CD8-positive, alpha-beta memory T cell (primary cell): ENCODE measurements at regions not wholly inside any gene's neighbourhood (a gene's known extent, or its start where the extent isn't known, plus 50 kb on each side); places are given as distances from the start of the nearest gene placed in this dataset.

Source experiments
- CTCF ChIA-PET: fragments of 350-600 bp; sonication (Branson Sonifier 250); formaldehyde crosslinking; loops from one replicate; lab custom pipeline; 2021; ENCODE audit warnings: antibody characterized with exemption; lab: Charles Lee
- POLR2A ChIA-PET: fragments of 350-600 bp; sonication (Branson Sonifier 250); formaldehyde crosslinking; loops from one replicate; lab custom pipeline; 2021; ENCODE audit warnings: antibody characterized with exemption; lab: Charles Lee
- DNase-seq, 5 donors: peaks; one replicate each; pipeline versions ENCODE4 v3.0.0 to v3.0.0-alpha.2; 2020 to 2022; ENCODE audit warnings: mixed read lengths in 1 of 5
- H3K27ac ChIP-seq: one replicate; pipeline ENCODE4 v1.7.0; 2013; ENCODE audit warnings: low read depth, mild to moderate bottlenecking, low read length, moderate library complexity
- H3K27me3 ChIP-seq: 2 replicates; pipeline ENCODE4 v1.7.0; 2013; ENCODE audit warnings: low read length, mild to moderate bottlenecking; ENCODE audit not compliant: insufficient read depth, poor library complexity, severe bottlenecking
- H3K36me3 ChIP-seq: 2 replicates; pipeline ENCODE4 v1.7.0; 2013; ENCODE audit warnings: mild to moderate bottlenecking, low read length, moderate library complexity; ENCODE audit not compliant: insufficient read depth
- H3K4me1 ChIP-seq: 2 replicates; pipeline ENCODE4 v1.7.0; 2013; ENCODE audit warnings: mild to moderate bottlenecking, low read length, moderate library complexity; ENCODE audit not compliant: insufficient read depth
- H3K4me3 ChIP-seq: 2 replicates; pipeline ENCODE4 v1.7.0; 2013; ENCODE audit warnings: mild to moderate bottlenecking, low read length
- H3K9me3 ChIP-seq: 2 replicates; pipeline ENCODE4 v1.7.0; 2013; ENCODE audit warnings: mild to moderate bottlenecking, low read length
- H3K27ac Mint-ChIP-seq, 8 donors: one replicate each; pipeline ENCODE4 v1.8.0; 2020 to 2021; ENCODE audit warnings: mixed read lengths in 8 of 8, mild to moderate bottlenecking in 6 of 8, inconsistent platforms in 3 of 8, moderate library complexity in 3 of 8
- H3K27me3 Mint-ChIP-seq, 2 donors: one replicate each; pipeline ENCODE4 v1.8.0; 2020 to 2021; ENCODE audit warnings: mixed read lengths in 2 of 2, mild to moderate bottlenecking in 1 of 2, moderate library complexity in 1 of 2
- H3K36me3 Mint-ChIP-seq, 3 donors: one replicate each; pipeline ENCODE4 v1.8.0; 2020 to 2021; ENCODE audit warnings: mixed read lengths in 3 of 3, inconsistent platforms in 1 of 3, mild to moderate bottlenecking in 1 of 3
- H3K4me1 Mint-ChIP-seq, 3 donors: one replicate each; pipeline ENCODE4 v1.8.0; 2020 to 2021; ENCODE audit warnings: mixed read lengths in 3 of 3, inconsistent platforms in 1 of 3, mild to moderate bottlenecking in 1 of 3
- H3K4me3 Mint-ChIP-seq, 7 donors: one replicate each; pipeline ENCODE4 v1.8.0; 2020 to 2021; ENCODE audit warnings: mixed read lengths in 7 of 7, mild to moderate bottlenecking in 6 of 7, moderate library complexity in 4 of 7, inconsistent platforms in 2 of 7
- H3K9me3 Mint-ChIP-seq, 5 donors: one replicate each; pipeline ENCODE4 v1.8.0; 2020 to 2022; ENCODE audit warnings: mixed read lengths in 5 of 5, mild to moderate bottlenecking in 3 of 5, moderate library complexity in 2 of 5, inconsistent platforms in 1 of 5

DNA sequence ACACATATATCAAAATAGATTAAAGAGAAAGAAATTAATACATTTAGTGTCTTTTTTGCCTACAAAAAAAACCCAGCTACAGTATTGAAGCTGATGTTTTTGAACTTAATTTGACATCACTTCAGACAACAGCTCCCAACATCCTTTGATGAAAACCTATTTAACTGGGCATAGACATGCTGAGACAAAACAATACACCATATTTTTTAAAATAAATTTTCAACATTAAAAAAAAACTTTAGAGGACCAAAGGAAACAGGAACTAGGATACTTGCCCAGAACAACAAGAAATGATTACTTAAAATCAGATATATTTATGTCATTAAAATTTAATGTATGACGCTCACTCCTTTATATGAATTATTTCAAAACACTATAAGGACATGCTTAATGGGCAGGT lies 178.1 kb downstream of the MREG start:
- no peak overlapping the region for H3K27ac Mint-ChIP-seq
- no peak for DNase-seq
- POLR2A ChIA-PET, result no interaction called here
- no peak overlapping the region for H3K27ac ChIP-seq
- H3K4me1 Mint-ChIP-seq, result no peaks in the 10 kb centered on the region
- no peaks in the 10 kb centered on the region for H3K36me3 ChIP-seq
- H3K4me3 Mint-ChIP-seq, result no peak overlapping the region
- H3K9me3 Mint-ChIP-seq, result no peaks in the 10 kb centered on the region
- CTCF ChIA-PET, result no interaction called here
- H3K4me3 ChIP-seq, result no peak overlapping the region
- no peaks in the 10 kb centered on the region for H3K9me3 ChIP-seq
- H3K27me3 ChIP-seq, result no peaks in the 10 kb centered on the region
- H3K27me3 Mint-ChIP-seq, result peaks cover 0 to 23% of the 10 kb centered on the region in 2 donors
- no peaks in the 10 kb centered on the region for H3K4me1 ChIP-seq
- H3K36me3 Mint-ChIP-seq, result no peaks in the 10 kb centered on the region

DNA sequence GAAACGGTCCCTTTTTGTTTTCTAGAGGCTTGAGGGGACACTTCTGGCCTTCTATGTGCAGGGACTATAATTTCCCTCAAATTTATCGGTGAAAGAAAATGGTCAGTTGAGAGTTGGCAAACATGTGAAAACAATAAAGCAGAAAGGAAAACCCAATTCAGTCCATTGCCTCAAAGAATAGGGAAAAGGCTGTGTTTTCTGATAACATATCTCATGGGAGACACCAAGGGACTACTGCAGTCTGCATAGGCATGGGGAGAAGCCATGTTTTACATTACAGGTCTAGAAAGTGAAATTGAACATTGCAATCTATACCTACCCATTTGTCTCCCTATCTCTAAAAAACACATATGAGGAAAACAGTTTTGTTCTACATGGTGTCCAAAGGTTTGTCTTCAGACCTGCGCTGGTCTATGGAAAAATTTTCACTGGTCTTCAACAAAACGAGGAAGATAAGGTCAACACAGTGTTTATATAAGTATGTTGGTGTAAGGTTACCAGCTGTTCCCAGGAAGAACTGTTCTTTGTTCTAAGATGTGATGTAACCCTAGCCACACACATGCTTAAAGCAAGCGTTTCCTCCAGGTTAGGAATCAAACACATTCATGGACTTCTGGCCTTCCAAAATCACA lies 179.7 kb downstream of the MREG start:
- Histone ChIP-seq H3K27ac (peak overlapping the region; percentile 6), H3K4me1 (no peaks in the 10 kb centered on the region), H3K36me3 (no peaks in the 10 kb centered on the region), H3K27me3 (no peaks in the 10 kb centered on the region), H3K9me3 (no peaks in the 10 kb centered on the region), H3K4me3 (no peak overlapping the region)
- H3K27ac Mint-ChIP-seq, result no peak overlapping the region
- H3K9me3 Mint-ChIP-seq, result no peaks in the 10 kb centered on the region
- ChIA-PET POLR2A (no interaction called here), CTCF (no interaction called here)
- H3K36me3 Mint-ChIP-seq, result no peaks in the 10 kb centered on the region
- DNase-seq, result no peak
- H3K27me3 Mint-ChIP-seq, result peaks cover 0 to 16% of the 10 kb centered on the region in 2 donors
- H3K4me3 Mint-ChIP-seq, result no peak overlapping the region
- H3K4me1 Mint-ChIP-seq, result no peaks in the 10 kb centered on the region

DNA sequence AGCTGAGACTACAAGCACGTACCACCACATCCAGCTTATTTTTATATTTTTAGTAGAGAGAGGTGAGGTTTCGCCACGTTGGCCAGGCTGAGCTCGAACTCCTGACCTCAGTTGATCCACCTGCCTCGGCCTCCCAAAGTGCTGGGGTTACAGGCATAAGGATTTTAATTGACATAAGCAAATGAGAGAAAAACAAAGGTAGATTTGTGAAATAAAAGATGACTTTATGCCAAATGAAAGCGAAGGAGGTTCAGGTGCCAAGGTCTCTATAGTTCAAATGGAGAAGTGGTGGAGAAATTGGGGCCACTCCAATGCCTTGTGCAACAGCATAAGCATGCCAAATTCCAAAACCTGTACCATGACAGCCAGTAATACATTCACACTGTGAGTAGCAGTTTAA lies 180.6 kb downstream of the MREG start:
- H3K9me3 ChIP-seq, result no peaks in the 10 kb centered on the region
- Mint-ChIP-seq H3K4me3 (no peak overlapping the region), H3K9me3 (no peaks in the 10 kb centered on the region), H3K27ac (peak overlapping the region in 1 of 8 donors; percentile 52), H3K36me3 (no peaks in the 10 kb centered on the region), H3K4me1 (no peaks in the 10 kb centered on the region), H3K27me3 (peaks cover 0 to 16% of the 10 kb centered on the region in 2 donors)
- POLR2A ChIA-PET, result no interaction called here
- no peak overlapping the region for H3K4me3 ChIP-seq
- H3K27ac ChIP-seq, result peak overlapping the region; percentile 6
- H3K36me3 ChIP-seq, result no peaks in the 10 kb centered on the region
- H3K4me1 ChIP-seq, result no peaks in the 10 kb centered on the region
- CTCF ChIA-PET, result no interaction called here
- no peak for DNase-seq
- no peaks in the 10 kb centered on the region for H3K27me3 ChIP-seq

DNA sequence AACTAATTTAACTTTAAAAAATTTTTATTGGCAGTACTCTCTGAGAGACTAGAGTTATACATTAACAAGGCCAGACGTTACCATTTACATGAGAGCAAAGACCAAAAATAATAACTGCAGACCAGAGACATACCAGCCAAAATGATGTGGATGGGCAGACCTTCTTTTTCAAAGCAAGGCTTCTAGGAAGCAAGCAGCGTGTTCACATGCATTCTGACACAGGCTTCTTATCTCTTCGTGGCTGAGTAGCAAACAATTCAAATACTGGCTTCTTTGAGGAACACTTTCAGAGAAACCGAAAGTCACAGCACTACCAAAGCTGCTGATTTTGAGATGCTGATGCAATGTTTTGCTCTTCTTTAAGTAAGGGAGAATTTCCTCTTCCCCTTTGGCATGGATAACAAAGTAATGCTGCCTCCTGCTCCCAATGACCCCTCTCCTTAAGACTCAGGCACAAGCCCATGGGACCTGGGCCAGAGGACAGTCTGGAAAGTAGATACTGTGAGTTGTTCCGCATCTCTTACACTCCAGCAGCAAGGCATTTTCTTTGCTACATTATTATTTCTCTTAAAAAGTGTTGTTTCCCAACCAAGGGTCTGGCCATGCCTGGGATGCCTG lies 181.9 kb downstream of the MREG start:
- ChIA-PET CTCF (no interaction called here), POLR2A (no interaction called here)
- H3K4me3 Mint-ChIP-seq, result no peak overlapping the region
- H3K27ac ChIP-seq, result peak overlapping the region; percentile 14
- no peaks in the 10 kb centered on the region for H3K36me3 Mint-ChIP-seq
- no peaks in the 10 kb centered on the region for H3K9me3 Mint-ChIP-seq
- no peak for DNase-seq
- H3K9me3 ChIP-seq, result no peaks in the 10 kb centered on the region
- H3K4me1 Mint-ChIP-seq, result no peaks in the 10 kb centered on the region
- H3K36me3 ChIP-seq, result no peaks in the 10 kb centered on the region
- no peak overlapping the region for H3K4me3 ChIP-seq
- no peaks in the 10 kb centered on the region for H3K4me1 ChIP-seq
- peaks cover 0 to 9% of the 10 kb centered on the region in 2 donors for H3K27me3 Mint-ChIP-seq
- H3K27ac Mint-ChIP-seq, result no peak overlapping the region
- H3K27me3 ChIP-seq, result no peaks in the 10 kb centered on the region

DNA sequence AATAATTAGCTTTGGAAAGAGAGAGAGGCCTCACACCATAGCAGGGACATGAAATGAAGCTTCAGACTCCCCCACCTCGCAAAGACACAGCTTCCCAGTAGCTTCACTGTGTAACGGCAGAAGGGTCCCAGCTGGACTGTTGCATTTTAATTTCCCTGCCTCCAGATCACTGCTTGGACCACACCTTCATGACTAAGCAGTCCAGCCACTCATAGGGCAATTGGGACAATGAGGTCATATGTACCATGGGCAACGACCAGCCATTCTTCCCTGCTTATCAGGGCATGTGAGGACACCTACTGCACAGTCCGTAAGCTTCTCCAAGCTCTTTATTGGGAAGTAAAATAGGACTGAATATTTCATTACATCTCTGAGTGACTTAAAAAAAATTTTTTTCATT lies 183.0 kb downstream of the MREG start:
- Mint-ChIP-seq H3K27me3 (peaks cover 0 to 3% of the 10 kb centered on the region in 2 donors), H3K4me3 (no peak overlapping the region), H3K36me3 (no peaks in the 10 kb centered on the region), H3K27ac (no peak overlapping the region), H3K4me1 (no peaks in the 10 kb centered on the region), H3K9me3 (no peaks in the 10 kb centered on the region)
- Histone ChIP-seq H3K4me3 (no peak overlapping the region), H3K27ac (no peak overlapping the region), H3K9me3 (no peaks in the 10 kb centered on the region), H3K4me1 (no peaks in the 10 kb centered on the region), H3K27me3 (no peaks in the 10 kb centered on the region), H3K36me3 (no peaks in the 10 kb centered on the region)
- POLR2A ChIA-PET, result no interaction called here
- no peak for DNase-seq
- CTCF ChIA-PET, result no interaction called here

DNA sequence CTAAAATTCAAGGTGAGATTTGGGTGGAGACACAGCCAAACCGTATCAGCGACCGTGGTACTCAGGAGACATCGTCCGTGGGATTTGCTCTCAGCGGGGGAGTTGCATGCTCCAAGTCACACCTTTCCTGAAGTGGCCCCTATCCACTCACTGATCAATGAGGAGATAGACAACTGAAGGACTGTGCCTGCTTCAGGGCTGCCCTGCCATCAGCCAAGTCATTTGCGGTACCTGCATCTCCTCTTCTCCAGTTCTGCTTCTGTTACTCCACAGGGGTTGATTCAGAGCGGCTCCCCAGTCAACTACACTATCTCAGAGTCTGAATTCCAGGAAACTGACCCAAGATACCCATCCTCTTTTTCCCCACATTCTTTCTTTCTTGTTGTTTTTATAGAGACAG lies 184.1 kb downstream of the MREG start:
- ChIA-PET POLR2A (no interaction called here), CTCF (interaction anchor here (1.2 to 1.5 kb wide), 2 partner anchors 246 to 376 kb away, joined by 3 read pairs; no protein-coding TSS in a partner anchor)
- H3K9me3 ChIP-seq, result no peaks in the 10 kb centered on the region

DNA sequence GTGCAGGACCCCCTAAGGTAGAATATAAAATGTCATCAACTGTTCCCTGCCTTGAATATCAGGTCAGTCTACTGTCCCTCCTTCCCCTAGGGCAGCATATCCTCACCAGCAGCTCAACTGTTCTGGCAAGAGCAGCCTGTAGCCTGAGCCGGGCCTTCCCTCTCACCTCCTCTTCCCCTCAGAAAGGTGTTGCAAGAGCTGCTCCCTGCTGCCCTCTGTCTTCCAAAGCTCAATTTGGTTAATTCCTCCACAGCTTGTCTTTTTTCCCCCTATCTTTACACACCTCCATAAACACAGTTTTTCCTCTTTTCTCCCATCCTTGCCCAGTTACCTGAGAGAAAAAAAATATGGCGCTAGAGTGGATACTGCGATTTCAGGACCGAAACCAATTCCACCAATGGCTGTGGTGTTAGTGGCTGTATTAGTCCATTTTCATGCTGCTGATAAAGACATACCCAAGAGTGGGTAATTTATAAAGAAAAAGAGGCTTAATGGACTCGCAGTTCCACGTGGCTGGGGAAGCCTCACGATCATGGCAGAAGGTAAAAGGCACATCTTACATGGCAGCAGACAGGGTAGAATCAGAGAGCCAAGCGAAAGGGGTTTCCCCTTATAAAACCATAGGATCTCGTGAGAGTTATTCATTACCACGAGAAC lies 184.7 kb downstream of the MREG start:
- ChIA-PET POLR2A (no interaction called here), CTCF (interaction anchor here (1.2 to 1.5 kb wide), 3 partner anchors 11 to 375 kb away, joined by 3 to 4 read pairs (median 3); no protein-coding TSS in a partner anchor)
- H3K27me3 ChIP-seq, result no peaks in the 10 kb centered on the region
- H3K4me1 Mint-ChIP-seq, result no peaks in the 10 kb centered on the region
- H3K27ac Mint-ChIP-seq, result no peak overlapping the region
- no peak overlapping the region for H3K4me3 Mint-ChIP-seq
- no peaks in the 10 kb centered on the region for H3K4me1 ChIP-seq
- peak in 4 of 5 donors; percentile 3 to 30 (median 14) for DNase-seq
- no peak overlapping the region for H3K27ac ChIP-seq
- H3K4me3 ChIP-seq, result no peak overlapping the region
- no peaks in the 10 kb centered on the region for H3K36me3 Mint-ChIP-seq
- no peaks in the 10 kb centered on the region for H3K9me3 ChIP-seq
- H3K36me3 ChIP-seq, result no peaks in the 10 kb centered on the region
- no peaks in the 10 kb centered on the region for H3K9me3 Mint-ChIP-seq
- H3K27me3 Mint-ChIP-seq, result peaks cover 2 to 3% of the 10 kb centered on the region in 2 donors

More for the DNA sequence above, 184.1 kb downstream of the MREG start:
- Histone ChIP-seq H3K36me3 (no peaks in the 10 kb centered on the region), H3K27ac (no peak overlapping the region), H3K4me3 (no peak overlapping the region), H3K27me3 (no peaks in the 10 kb centered on the region), H3K4me1 (no peaks in the 10 kb centered on the region)
- DNase-seq, result no peak
- H3K4me3 Mint-ChIP-seq, result no peak overlapping the region
- H3K4me1 Mint-ChIP-seq, result no peaks in the 10 kb centered on the region
- peaks cover 2 to 3% of the 10 kb centered on the region in 2 donors for H3K27me3 Mint-ChIP-seq
- no peaks in the 10 kb centered on the region for H3K36me3 Mint-ChIP-seq
- no peak overlapping the region for H3K27ac Mint-ChIP-seq
- no peaks in the 10 kb centered on the region for H3K9me3 Mint-ChIP-seq

DNA sequence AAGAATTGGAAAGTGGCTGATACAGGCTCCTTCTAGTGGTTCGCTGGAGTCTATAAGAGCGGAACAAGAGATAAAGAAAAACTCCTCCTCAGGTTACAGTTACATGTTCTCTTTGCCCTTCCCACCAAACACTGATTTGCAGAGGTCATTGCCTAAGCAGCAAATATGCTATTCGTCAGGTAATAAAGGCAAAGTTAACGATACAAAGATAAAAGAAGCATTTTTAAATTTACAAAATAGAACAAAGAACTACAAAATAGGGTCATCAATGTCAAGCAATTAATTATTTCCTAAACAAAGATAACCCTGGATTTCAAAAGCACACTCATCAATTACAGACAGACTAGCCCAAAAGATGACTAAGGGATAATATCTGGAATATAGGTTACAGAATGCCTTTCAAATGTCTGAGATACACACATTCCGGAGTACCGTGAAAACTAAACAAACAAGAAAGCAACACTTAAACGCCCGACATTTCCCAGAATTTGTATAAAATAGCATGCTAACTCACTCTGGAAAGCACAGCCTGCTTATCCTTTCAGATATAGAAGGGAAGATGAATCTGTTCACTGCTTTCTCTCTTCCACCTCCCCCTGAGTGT lies 186.4 kb downstream of the MREG start:
- H3K4me3 Mint-ChIP-seq, result no peak overlapping the region
- ChIA-PET CTCF (no interaction called here), POLR2A (no interaction called here)
- H3K36me3 Mint-ChIP-seq, result no peaks in the 10 kb centered on the region
- H3K27ac ChIP-seq, result no peak overlapping the region
- H3K4me3 ChIP-seq, result no peak overlapping the region
- no peaks in the 10 kb centered on the region for H3K36me3 ChIP-seq
- no peaks in the 10 kb centered on the region for H3K9me3 Mint-ChIP-seq
- H3K4me1 ChIP-seq, result no peaks in the 10 kb centered on the region
- no peaks in the 10 kb centered on the region for H3K4me1 Mint-ChIP-seq
- H3K27me3 Mint-ChIP-seq, result peaks cover 4 to 11% of the 10 kb centered on the region in 2 donors
- H3K27ac Mint-ChIP-seq, result no peak overlapping the region
- no peaks in the 10 kb centered on the region for H3K27me3 ChIP-seq
- H3K9me3 ChIP-seq, result no peaks in the 10 kb centered on the region
- DNase-seq, result no peak
